Coronary artery (tissue), 2 donors: ENCODE measurements at regions not wholly inside any gene's neighbourhood (a gene's known extent, or its start where the extent isn't known, plus 50 kb on each side); places are given as distances from the start of the nearest gene placed in this dataset.
"Not testable (repeated sequence)": the region's sequence is repeated elsewhere in the genome, so short reads cannot be mapped to it uniquely, and the experiment has no call there.

Experiments
- DNase-seq: peaks from one replicate; pipeline ENCODE4 v3.0.0-alpha.2; 2017; ENCODE audit warnings: low spot score
- H3K27ac ChIP-seq, 2 donors: fragments of 200-600 bp; sonication (generic); one replicate each; pipeline ENCODE4 v1.5.1; 2016 to 2019
- H3K4me3 ChIP-seq: fragments of 200-600 bp; sonication (generic); 2 replicates; pipeline ENCODE4 v1.5.1; 2016; ENCODE audit warnings: mild to moderate bottlenecking, moderate library complexity
- CTCF ChIP-seq: fragments of 200-600 bp; sonication (generic); IDR thresholded peaks from one replicate; pipeline ENCODE4 v1.5.1; 2019; ENCODE audit warnings: antibody characterized with exemption

GRCh38 chr21:18722193-18722592, 318.6 kb upstream of the TMPRSS15 start:
- no peak for TF ChIP-seq CTCF
- DNase-seq = no peak
- Histone ChIP-seq H3K27ac (no peak overlapping the region), H3K4me3 (no peak overlapping the region)

GRCh38 chr21:18723171-18723570, 319.6 kb upstream of the TMPRSS15 start:
- Histone ChIP-seq H3K4me3 (no peak overlapping the region), H3K27ac (no peak overlapping the region)
- no peak for TF ChIP-seq CTCF
- DNase-seq = no peak

GRCh38 chr21:18725653-18726052, 322.1 kb upstream of the TMPRSS15 start:
- no peak for TF ChIP-seq CTCF
- no peak overlapping the region for H3K27ac ChIP-seq
- no peak for DNase-seq

GRCh38 chr21:18741954-18742353, 338.4 kb upstream of the TMPRSS15 start:
- Histone ChIP-seq H3K27ac (no peak overlapping the region), H3K4me3 (no peak overlapping the region)
- no peak for TF ChIP-seq CTCF
- DNase-seq = no peak

More at GRCh38 chr21:18725653-18726052, 322.1 kb upstream of the TMPRSS15 start:
- H3K4me3 ChIP-seq = no peak overlapping the region

GRCh38 chr21:18743531-18743930, 339.9 kb upstream of the TMPRSS15 start:
- no peak for DNase-seq
- Histone ChIP-seq H3K27ac (no peak overlapping the region), H3K4me3 (no peak overlapping the region)
- TF ChIP-seq CTCF = no peak

- no peak overlapping the region for H3K4me3 ChIP-seq
- DNase-seq = no peak
- no peak for TF ChIP-seq CTCF
- H3K27ac ChIP-seq = no peak overlapping the region
Measured at GRCh38 chr21:18744840-18745239, 341.3 kb upstream of the TMPRSS15 start.

- not testable (repeated sequence) for H3K27ac ChIP-seq, H3K4me3 ChIP-seq, DNase-seq
Measured at GRCh38 chr21:18752894-18753293, 349.3 kb upstream of the TMPRSS15 start.

GRCh38 chr21:18756272-18756671, 352.7 kb upstream of the TMPRSS15 start:
- not testable (repeated sequence) for H3K27ac ChIP-seq, DNase-seq, H3K4me3 ChIP-seq
